Activated T-cell treated with anti-CD3 and anti-CD28 coated beads, Interleukin-2, amount 50 U/mL, for 1 hour (primary cell): ENCODE measurements at regions not wholly inside any gene's neighbourhood (a gene's known extent, or its start where the extent isn't known, plus 50 kb on each side); places are given as distances from the start of the nearest gene placed in this dataset.

Experiments
- DNase-seq: peaks from one replicate; pipeline ENCODE4 v3.0.0-alpha.2; 2020

GRCh38 chr12:13275241-13276085, 78.9 kb downstream of the EMP1 start:
- no peak for DNase-seq

GRCh38 chr12:13273850-13274249, 77.3 kb downstream of the EMP1 start:
- DNase-seq = no peak

- no peak for DNase-seq
Measured at GRCh38 chr12:13273097-13273496, 76.6 kb downstream of the EMP1 start.

GRCh38 chr12:13270817-13271216, 74.3 kb downstream of the EMP1 start:
- DNase-seq = no peak
